ENCODE measurements at regions not wholly inside any gene's neighbourhood (a gene's known extent, or its start where the extent isn't known, plus 50 kb on each side); places are given as distances from the start of the nearest gene placed in this dataset.
A peak's percentile ranks its signal among the peaks of the same experiment; 100 is the strongest.
"Not testable (repeated sequence)": the region's sequence is repeated elsewhere in the genome, so short reads cannot be mapped to it uniquely, and the experiment has no call there.

- no peaks in the 10 kb centered on the region for H4K20me1 ChIP-seq (ENCODE audit: insufficient read depth, low read length)
- H2AFZ ChIP-seq (ENCODE audit: low read length), result no peak overlapping the region
- TF ChIP-seq CTCF (IDR thresholded peaks at IDR 0.05; ENCODE audit: extremely low read depth, low read depth, low read length), result no peak
- no peak overlapping the region for H3K4me3 ChIP-seq (ENCODE audit: insufficient read depth, low read length)
- H3K9me3 ChIP-seq (ENCODE audit: low read depth, low read length), result no peaks in the 10 kb centered on the region
- H3K79me2 ChIP-seq (ENCODE audit: insufficient read depth, low read length), result no peaks in the 10 kb centered on the region
- H3K4me2 ChIP-seq (ENCODE audit: insufficient read depth, low read length), result peak overlapping the region; percentile 30
- H3K36me3 ChIP-seq (ENCODE audit: insufficient read depth, low read length), result no peaks in the 10 kb centered on the region
- H3K27me3 ChIP-seq (ENCODE audit: insufficient read depth, low read length), result no peaks in the 10 kb centered on the region
- H3K4me1 ChIP-seq (ENCODE audit: insufficient read depth, low read length), result peaks cover 15% of the 10 kb centered on the region
- H3K27ac ChIP-seq (ENCODE audit: low read depth, low read length), result peak overlapping the region; percentile 32
- DNase-seq (ENCODE audit: insufficient read length, low spot score, missing footprints), result peak; percentile 90
Observed at GRCh38 chr2:75375646-75376582, 176.6 kb upstream of the TACR1 start.

GRCh38 chr2:75374414-75374957, 175.2 kb upstream of the TACR1 start:
- H3K4me1 ChIP-seq (ENCODE audit: insufficient read depth, low read length), result peaks cover 15% of the 10 kb centered on the region
- not testable (repeated sequence) for DNase-seq (ENCODE audit: insufficient read length, low spot score, missing footprints)

GRCh38 chr2:75367401-75367800, 168.1 kb upstream of the TACR1 start:
- Histone ChIP-seq H3K4me1 (ENCODE audit: insufficient read depth, low read length) (no peaks in the 10 kb centered on the region), H3K4me2 (ENCODE audit: insufficient read depth, low read length) (no peak overlapping the region), H4K20me1 (ENCODE audit: insufficient read depth, low read length) (no peaks in the 10 kb centered on the region), H3K79me2 (ENCODE audit: insufficient read depth, low read length) (no peaks in the 10 kb centered on the region), H3K9me3 (ENCODE audit: low read depth, low read length) (no peaks in the 10 kb centered on the region), H3K4me3 (ENCODE audit: insufficient read depth, low read length) (no peak overlapping the region), H3K27ac (ENCODE audit: low read depth, low read length) (no peak overlapping the region), H3K36me3 (ENCODE audit: insufficient read depth, low read length) (no peaks in the 10 kb centered on the region), H2AFZ (ENCODE audit: low read length) (no peak overlapping the region), H3K27me3 (ENCODE audit: insufficient read depth, low read length) (peaks cover 14% of the 10 kb centered on the region)
- DNase-seq (ENCODE audit: insufficient read length, low spot score, missing footprints), result no peak
- TF ChIP-seq CTCF (IDR thresholded peaks at IDR 0.05; ENCODE audit: extremely low read depth, low read depth, low read length), result no peak

More at GRCh38 chr2:75374414-75374957, 175.2 kb upstream of the TACR1 start:
- H3K79me2 ChIP-seq (ENCODE audit: insufficient read depth, low read length); H3K36me3 ChIP-seq (ENCODE audit: insufficient read depth, low read length); H4K20me1 ChIP-seq (ENCODE audit: insufficient read depth, low read length); H3K27ac ChIP-seq (ENCODE audit: low read depth, low read length); H3K4me3 ChIP-seq (ENCODE audit: insufficient read depth, low read length); H3K27me3 ChIP-seq (ENCODE audit: insufficient read depth, low read length); H3K4me2 ChIP-seq (ENCODE audit: insufficient read depth, low read length); H3K9me3 ChIP-seq (ENCODE audit: low read depth, low read length): not testable (repeated sequence)
- peak overlapping the region; percentile 22 for H2AFZ ChIP-seq (ENCODE audit: low read length)

GRCh38 chr2:75361486-75361885, 162.2 kb upstream of the TACR1 start:
- no peaks in the 10 kb centered on the region for H3K4me1 ChIP-seq (ENCODE audit: insufficient read depth, low read length)
- peaks cover 23% of the 10 kb centered on the region for H3K27me3 ChIP-seq (ENCODE audit: insufficient read depth, low read length)
- H4K20me1 ChIP-seq (ENCODE audit: insufficient read depth, low read length), result no peaks in the 10 kb centered on the region
- H3K9me3 ChIP-seq (ENCODE audit: low read depth, low read length), result no peaks in the 10 kb centered on the region
- TF ChIP-seq CTCF (IDR thresholded peaks at IDR 0.05; ENCODE audit: extremely low read depth, low read depth, low read length), result no peak
- H3K4me2 ChIP-seq (ENCODE audit: insufficient read depth, low read length), result no peak overlapping the region
- DNase-seq (ENCODE audit: insufficient read length, low spot score, missing footprints), result no peak
- no peaks in the 10 kb centered on the region for H3K79me2 ChIP-seq (ENCODE audit: insufficient read depth, low read length)
- no peak overlapping the region for H3K27ac ChIP-seq (ENCODE audit: low read depth, low read length)
- H3K4me3 ChIP-seq (ENCODE audit: insufficient read depth, low read length), result no peak overlapping the region
- no peak overlapping the region for H2AFZ ChIP-seq (ENCODE audit: low read length)
- H3K36me3 ChIP-seq (ENCODE audit: insufficient read depth, low read length), result no peaks in the 10 kb centered on the region
